GM12878 (cell line): ENCODE measurements at regions not wholly inside any gene's neighbourhood (a gene's known extent, or its start where the extent isn't known, plus 50 kb on each side); places are given as distances from the start of the nearest gene placed in this dataset.

ENCODE experiments used
- ATAC-seq: fragments of 200-7000 bp; cut with Tn5 transposase; 3 replicates; pipeline ENCODE4 v1.9.1; 2020; ENCODE audit warnings: mild to moderate bottlenecking, moderate library complexity
- BruUV-seq: library from RNA; stranded (reverse); fragments of 400-500 nt; replicated peaks from 2 replicates; lab custom pipeline; 2021; lab: Mats Ljungman, UMichigan
- CTCF ChIA-PET: fragments of 300-600 bp; sonication (Branson Sonifier 250); formaldehyde crosslinking; extraction: SDS; loops from one replicate; lab custom pipeline; 2021; ENCODE audit warnings: inconsistent platforms; lab: Yijun Ruan, JAX
- POLR2A ChIA-PET: fragments of 350-600 bp; formaldehyde crosslinking; extraction: SDS; loops from one replicate; lab custom pipeline; 2021; ENCODE audit warnings: inconsistent platforms; lab: Charles Lee
- RAD21 ChIA-PET: fragments of 300-600 bp; sonication (Branson Sonifier 250); formaldehyde crosslinking; loops from one replicate; lab custom pipeline; 2023; ENCODE audit warnings: antibody characterized with exemption; ENCODE audit not compliant: unreplicated experiment; lab: Charles Lee
- SMC1A ChIA-PET: fragments of 300-600 bp; sonication (Branson Sonifier 250); formaldehyde crosslinking; loops from one replicate; lab custom pipeline; 2023; ENCODE audit not compliant: unreplicated experiment, uncharacterized antibody; lab: Charles Lee
- DNase-seq: peaks from one replicate; pipeline ENCODE4 v3.0.0-alpha.2; 2011; ENCODE audit warnings: low read depth, low spot score
- FAIRE-seq: peaks from 3 replicates; lab custom pipeline; 2011; peaks lifted over from hg19 to GRCh38; lab: Jason Lieb, UNC
- H2AFZ ChIP-seq: 2 replicates; pipeline ENCODE4 v1.6.0; 2011; ENCODE audit warnings: low read depth, low read length, control low read depth; ENCODE audit not compliant: control insufficient read depth
- H3K27ac ChIP-seq: 2 replicates; pipeline ENCODE4 v1.5.1; 2011; ENCODE audit warnings: control low read depth; ENCODE audit not compliant: control insufficient read depth, insufficient read depth
- H3K27me3 ChIP-seq, 2 experiments: replicated peaks in 1 of 2; 2 replicates each; pipeline versions ENCODE4 v1.6.0 to v1.6.1; 2011; ENCODE audit warnings: low read length in 1 of 2; ENCODE audit not compliant: control insufficient read depth in 2 of 2, insufficient read depth in 2 of 2
- H3K36me3 ChIP-seq, 2 experiments: 2 replicates each; pipeline ENCODE4 v1.5.1; 2011; ENCODE audit warnings: low read length in 1 of 2; ENCODE audit not compliant: control insufficient read depth in 2 of 2, insufficient read depth in 2 of 2
- H3K4me1 ChIP-seq: 2 replicates; pipeline ENCODE4 v1.6.1; 2011; ENCODE audit warnings: mild to moderate bottlenecking, low read length, moderate library complexity, mixed read lengths; ENCODE audit not compliant: control insufficient read depth, insufficient read depth
- H3K4me2 ChIP-seq: 2 replicates; pipeline ENCODE4 v1.6.0; 2011; ENCODE audit warnings: control low read depth; ENCODE audit not compliant: control insufficient read depth, insufficient read depth
- H3K4me3 ChIP-seq: fragments of 200-600 bp; sonication (generic); 2 replicates; pipeline ENCODE4 v1.5.1; 2016
- H3K79me2 ChIP-seq: 2 replicates; pipeline ENCODE4 v1.6.0; 2011; ENCODE audit warnings: low read length; ENCODE audit not compliant: control insufficient read depth, insufficient read depth
- H3K9ac ChIP-seq: 2 replicates; pipeline ENCODE4 v1.8.0; 2011; ENCODE audit warnings: low read length, control low read depth, mixed read lengths; ENCODE audit not compliant: control insufficient read depth, insufficient read depth
- H3K9me3 ChIP-seq: replicated peaks from 3 replicates; pipeline ENCODE4 v1.5.1; 2011; ENCODE audit warnings: mild to moderate bottlenecking, low read length; ENCODE audit not compliant: control insufficient read depth, insufficient read depth
- H4K20me1 ChIP-seq: 2 replicates; pipeline ENCODE4 v1.6.0; 2011; ENCODE audit not compliant: control insufficient read depth, insufficient read depth
- BACH1 ChIP-seq: fragments of 450-650 bp; IDR thresholded peaks from 2 replicates; pipeline ENCODE4 v1.6.1; 2017; ENCODE audit warnings: mild to moderate bottlenecking, borderline replicate concordance
- E2F8 ChIP-seq: fragments of 450-650 bp; IDR thresholded peaks from 2 replicates; pipeline ENCODE4 v1.6.1; 2018; ENCODE audit warnings: mild to moderate bottlenecking, low read depth, moderate library complexity; ENCODE audit not compliant: partially characterized antibody
- ELK1 ChIP-seq: IDR thresholded peaks from 2 replicates; pipeline ENCODE4 v1.6.1; 2012; ENCODE audit warnings: low read depth, low read length, improper control_type of control experiment
- HDAC2 ChIP-seq: fragments of 200-600 bp; sonication (generic); IDR thresholded peaks from 2 replicates; pipeline ENCODE4 v1.6.1; 2017
- IRF5 ChIP-seq: fragments of 450-650 bp; IDR thresholded peaks from 2 replicates; pipeline ENCODE4 v1.6.1; 2017; ENCODE audit warnings: borderline replicate concordance
- NR2C1 ChIP-seq: fragments of 450-650 bp; IDR thresholded peaks from 2 replicates; pipeline ENCODE4 v1.6.1; 2017; ENCODE audit warnings: antibody characterized with exemption, mild to moderate bottlenecking, moderate library complexity
- NRF1 ChIP-seq: conservative IDR thresholded peaks from 2 replicates; pipeline ENCODE4 v1.6.1; 2011; ENCODE audit warnings: mild to moderate bottlenecking, low read depth, low read length, improper control_type of control experiment
- PRDM15 ChIP-seq: fragments of 450-650 bp; formaldehyde crosslinking; IDR thresholded peaks from 2 replicates; pipeline ENCODE4 v1.4.0; 2020; ENCODE audit warnings: mild to moderate bottlenecking, moderate library complexity
- RBBP5 ChIP-seq: fragments of 200-600 bp; sonication (generic); conservative IDR thresholded peaks from 2 replicates; pipeline ENCODE4 v1.6.1; 2016
- STAT1 ChIP-seq: fragments of 450-650 bp; conservative IDR thresholded peaks from 2 replicates; pipeline ENCODE4 v1.6.1; 2014; ENCODE audit warnings: antibody characterized with exemption, mild to moderate bottlenecking
- STAT3 ChIP-seq: IDR thresholded peaks from 2 replicates; pipeline ENCODE4 v1.6.1; 2011; ENCODE audit warnings: low read depth, low read length, improper control_type of control experiment
- SUZ12 ChIP-seq: fragments of 200-600 bp; sonication (generic); IDR thresholded peaks from one replicate; pipeline ENCODE4 v1.6.1; 2018; ENCODE audit warnings: antibody characterized with exemption, mild to moderate bottlenecking; ENCODE audit not compliant: unreplicated experiment
- WGBS: methylation state at CpG from one replicate; pipeline ENCODE4 v1.1.6; 2016; ENCODE audit warnings: low lambda C conversion rate; ENCODE audit not compliant: insufficient replicate concordance, insufficient coverage; ENCODE audit errors: missing lambda C conversion rate; 5-methylcytosine and 5-hydroxymethylcytosine counted together
- in situ Hi-C: fragments of 300-500 bp; cut with MboI; formaldehyde crosslinking; loops from 9 replicates; pipeline ENCODE4 v1.14.3; 2018; ENCODE audit warnings: mixed read lengths
- intact Hi-C: fragments of 100-400 bp; cut with micrococcal nuclease; formaldehyde crosslinking; loops from one replicate; pipeline ENCODE4 v1.14.2; 2022; ENCODE audit not compliant: unreplicated experiment

GRCh38 chr13:106768991-106769390 lies 201.1 kb upstream of the ARGLU1 start:
- FAIRE-seq (no peak), ATAC-seq (no peak), DNase-seq (no peak)
- in situ Hi-C loops (no loop called here), intact Hi-C loops (no loop called here)
- Histone ChIP-seq H3K4me1 (no peaks in the 10 kb centered on the region), H4K20me1 (no peaks in the 10 kb centered on the region), H2AFZ (no peak overlapping the region), H3K9me3 (no peaks in the 10 kb centered on the region), H3K27ac (no peak overlapping the region), H3K4me2 (no peak overlapping the region), H3K4me3 (no peak overlapping the region), H3K36me3 (no peaks in the 10 kb centered on the region), H3K79me2 (no peaks in the 10 kb centered on the region), H3K27me3 (no peaks in the 10 kb centered on the region), H3K9ac (no peak overlapping the region)
- WGBS, result 58% methylated on average over 3 of the region's 3 CpGs
- BruUV-seq, result no TSS peak
- SMC1A ChIA-PET, result no interaction called here
- CTCF ChIA-PET, result no interaction called here
- POLR2A ChIA-PET, result no interaction called here
- RAD21 ChIA-PET, result no interaction called here
- TF ChIP-seq RBBP5 (no peak), ELK1 (no peak), NRF1 (no peak), SUZ12 (no peak), PRDM15 (CRISPR knock-in tag) (no peak), STAT1 (no peak), HDAC2 (no peak), STAT3 (no peak), NR2C1 (no peak), BACH1 (no peak), IRF5 (no peak), E2F8 (no peak)
